ENCODE measurements at regions not wholly inside any gene's neighbourhood (a gene's known extent, or its start where the extent isn't known, plus 50 kb on each side); places are given as distances from the start of the nearest gene placed in this dataset.

DNA sequence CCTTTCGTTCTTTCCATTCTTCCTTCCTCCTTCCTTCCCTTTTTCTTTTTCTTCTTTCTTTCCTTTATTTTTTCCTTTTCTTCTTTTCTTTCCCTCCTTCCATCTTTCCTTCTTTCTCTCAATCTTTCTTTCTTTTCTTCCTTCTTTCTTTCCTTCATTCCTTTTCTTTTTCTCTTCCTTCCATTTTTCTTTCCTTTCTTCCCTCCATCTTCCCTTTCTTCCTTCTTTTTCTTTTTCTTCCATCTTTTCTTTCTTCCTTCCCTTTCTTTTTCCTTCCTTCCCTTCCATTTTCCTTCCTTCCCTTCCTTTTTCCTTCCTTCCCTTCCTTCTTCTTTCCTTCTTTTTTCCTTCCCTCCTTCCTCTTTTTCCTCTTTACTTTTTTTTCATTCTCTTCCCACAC, 568.7 kb downstream of the GALR1 start:
- TF ChIP-seq, protein P1, sequence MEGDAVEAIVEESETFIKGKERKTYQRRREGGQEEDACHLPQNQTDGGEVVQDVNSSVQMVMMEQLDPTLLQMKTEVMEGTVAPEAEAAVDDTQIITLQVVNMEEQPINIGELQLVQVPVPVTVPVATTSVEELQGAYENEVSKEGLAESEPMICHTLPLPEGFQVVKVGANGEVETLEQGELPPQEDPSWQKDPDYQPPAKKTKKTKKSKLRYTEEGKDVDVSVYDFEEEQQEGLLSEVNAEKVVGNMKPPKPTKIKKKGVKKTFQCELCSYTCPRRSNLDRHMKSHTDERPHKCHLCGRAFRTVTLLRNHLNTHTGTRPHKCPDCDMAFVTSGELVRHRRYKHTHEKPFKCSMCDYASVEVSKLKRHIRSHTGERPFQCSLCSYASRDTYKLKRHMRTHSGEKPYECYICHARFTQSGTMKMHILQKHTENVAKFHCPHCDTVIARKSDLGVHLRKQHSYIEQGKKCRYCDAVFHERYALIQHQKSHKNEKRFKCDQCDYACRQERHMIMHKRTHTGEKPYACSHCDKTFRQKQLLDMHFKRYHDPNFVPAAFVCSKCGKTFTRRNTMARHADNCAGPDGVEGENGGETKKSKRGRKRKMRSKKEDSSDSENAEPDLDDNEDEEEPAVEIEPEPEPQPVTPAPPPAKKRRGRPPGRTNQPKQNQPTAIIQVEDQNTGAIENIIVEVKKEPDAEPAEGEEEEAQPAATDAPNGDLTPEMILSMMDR (IDR thresholded peaks at IDR 0.05; ENCODE audit: low read depth, low read length), result no peak
- H3K4me3 ChIP-seq (ENCODE audit: low read depth, low read length), result no peak overlapping the region

GRCh38 chr18:77820472-77820871, 570.8 kb downstream of the GALR1 start:
- no peak overlapping the region for H3K4me3 ChIP-seq (ENCODE audit: low read depth, low read length)
- TF ChIP-seq, protein P1 (IDR thresholded peaks at IDR 0.05; ENCODE audit: low read depth, low read length), result no peak

DNA sequence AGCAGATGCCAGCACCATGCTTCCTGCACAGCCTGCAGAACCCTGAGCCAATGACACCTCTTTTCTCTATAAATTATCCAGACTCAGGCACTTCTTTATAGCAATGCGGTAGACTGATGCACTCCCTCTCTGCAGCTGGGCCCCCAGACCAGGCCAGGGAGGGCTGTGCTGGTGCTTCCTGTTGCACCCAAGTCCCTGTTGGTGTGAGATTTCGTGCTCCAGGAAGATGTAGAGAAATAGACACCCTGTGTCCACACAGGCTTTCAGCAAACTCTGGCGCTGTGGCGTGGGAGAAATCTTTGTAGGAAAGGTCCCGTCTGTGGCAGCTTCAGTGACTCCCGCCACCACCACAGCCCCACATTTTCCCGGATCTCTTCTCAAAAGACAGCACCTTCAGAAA, 572.2 kb downstream of the GALR1 start:
- TF ChIP-seq, protein P1 (IDR thresholded peaks at IDR 0.05; ENCODE audit: low read depth, low read length), result no peak
- H3K4me3 ChIP-seq (ENCODE audit: low read depth, low read length), result no peak overlapping the region

DNA sequence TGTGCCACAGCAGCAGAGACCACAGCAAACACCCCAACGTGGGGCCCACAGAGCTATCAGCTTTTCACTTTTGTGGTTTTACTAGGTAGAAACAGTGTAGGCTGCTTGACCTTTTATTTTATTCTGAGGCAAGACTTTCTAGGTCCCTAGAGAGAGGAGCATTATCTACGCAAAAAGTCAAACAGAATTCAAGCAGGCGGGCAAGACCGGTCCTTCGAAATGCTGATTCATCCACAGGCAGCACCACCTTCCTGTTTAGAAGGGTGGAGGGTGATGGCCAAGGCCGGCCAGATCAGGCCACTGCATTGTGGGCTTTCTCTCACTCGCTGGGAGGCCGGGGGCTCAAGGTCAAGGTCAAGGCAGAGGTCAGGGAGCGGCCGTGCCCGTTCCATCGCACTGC, 573.0 kb downstream of the GALR1 start:
- TF ChIP-seq, protein P1 (IDR thresholded peaks at IDR 0.05; ENCODE audit: low read depth, low read length), result no peak
- H3K4me3 ChIP-seq (ENCODE audit: low read depth, low read length), result no peak overlapping the region

- TF ChIP-seq, protein P1 (IDR thresholded peaks at IDR 0.05; ENCODE audit: low read depth, low read length), result no peak
- no peak overlapping the region for H3K4me3 ChIP-seq (ENCODE audit: low read depth, low read length)
Measured at GRCh38 chr18:77833807-77834206, 584.2 kb downstream of the GALR1 start.

GRCh38 chr18:77851802-77852201, 602.2 kb downstream of the GALR1 start:
- H3K4me3 ChIP-seq (ENCODE audit: low read depth, low read length), result no peak overlapping the region
- TF ChIP-seq, protein P1 (IDR thresholded peaks at IDR 0.05; ENCODE audit: low read depth, low read length), result no peak

GRCh38 chr18:77853859-77854258, 604.2 kb downstream of the GALR1 start:
- TF ChIP-seq, protein P1 (IDR thresholded peaks at IDR 0.05; ENCODE audit: low read depth, low read length), result no peak

More at GRCh38 chr18:77853859-77854258, 604.2 kb downstream of the GALR1 start:
- H3K4me3 ChIP-seq (ENCODE audit: low read depth, low read length), result no peak overlapping the region
